Head of caudate nucleus (tissue), 42 donors: ENCODE measurements at regions not wholly inside any gene's neighbourhood (a gene's known extent, or its start where the extent isn't known, plus 50 kb on each side); places are given as distances from the start of the nearest gene placed in this dataset.
A peak's percentile ranks its signal among the peaks of the same experiment; 100 is the strongest.
"Not testable (repeated sequence)": the region's sequence is repeated elsewhere in the genome, so short reads cannot be mapped to it uniquely, and the experiment has no call there.

ENCODE experiments used
- DNase-seq, 42 donors: peaks; one replicate each; pipeline versions ENCODE4 v3.0.0 to v3.0.0-alpha.2; 2020 to 2021; ENCODE audit warnings: mixed read lengths in 7 of 42
- intact Hi-C: fragments of 100-400 bp; cut with DNase I; formaldehyde crosslinking; loops from one replicate; pipeline ENCODE4 v1.15.0; 2022

DNA sequence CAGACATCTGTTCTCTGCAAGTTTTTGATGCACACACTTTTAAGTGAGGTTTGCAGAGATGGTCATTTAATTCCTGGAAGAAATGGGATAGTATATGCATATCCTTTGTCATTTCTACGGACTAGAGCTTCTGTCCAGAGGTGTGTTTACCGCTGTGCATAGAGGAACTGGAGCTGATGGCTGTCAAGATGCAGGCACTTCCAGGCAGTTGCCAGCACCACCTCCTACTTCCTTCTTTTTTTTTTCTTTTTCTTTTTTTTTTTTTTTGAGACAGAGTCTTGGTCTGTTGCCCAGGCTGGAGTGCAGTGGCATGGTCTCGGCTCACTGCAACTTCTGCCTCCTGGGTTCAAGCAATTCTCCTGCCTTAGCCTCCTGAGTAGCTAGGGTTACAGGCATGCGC lies 468.7 kb downstream of the DIRAS2 start:
- intact Hi-C loops, DNase-seq: not testable (repeated sequence)

DNA sequence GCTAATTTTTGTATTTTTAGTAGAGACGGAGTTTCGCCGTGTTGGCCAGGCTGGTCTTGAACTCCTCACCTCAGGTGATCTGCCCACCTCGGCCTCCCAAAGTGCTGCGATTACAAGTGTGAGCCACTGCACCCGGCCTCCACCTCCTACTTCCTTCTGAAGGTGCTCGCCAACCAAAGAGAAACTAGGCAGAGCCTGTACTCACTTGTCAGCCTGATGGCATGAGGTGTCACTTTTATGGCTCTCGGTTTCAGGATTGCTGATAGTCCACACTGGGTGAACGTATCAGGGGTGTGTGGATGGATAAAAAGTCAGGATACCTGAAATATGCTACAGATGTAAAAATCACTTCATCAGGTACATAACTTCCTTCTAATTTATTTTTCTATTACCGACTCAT lies 468.3 kb downstream of the DIRAS2 start:
- DNase-seq, intact Hi-C loops: not testable (repeated sequence)

DNA sequence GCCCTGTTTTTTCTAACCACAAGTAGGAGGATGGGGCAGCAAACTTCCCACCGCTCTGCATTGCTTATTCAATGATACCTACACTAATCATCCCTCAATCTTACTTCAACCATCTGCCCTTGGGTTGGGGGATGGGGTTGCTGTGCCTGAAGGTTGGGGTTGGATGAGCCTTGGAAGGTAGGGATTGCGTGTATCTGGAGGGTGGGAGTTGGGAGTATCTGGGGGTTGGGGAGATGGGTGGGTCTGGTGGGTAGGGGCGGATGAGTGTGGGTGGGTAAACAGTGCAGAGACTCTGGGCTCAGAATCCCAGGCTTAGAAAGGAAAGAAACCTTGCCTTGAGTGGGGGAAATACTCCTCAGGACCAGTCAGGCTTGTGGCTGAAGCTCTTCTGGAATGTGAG lies 467.4 kb downstream of the DIRAS2 start:
- intact Hi-C loops = no loop called here
- DNase-seq = no peak

DNA sequence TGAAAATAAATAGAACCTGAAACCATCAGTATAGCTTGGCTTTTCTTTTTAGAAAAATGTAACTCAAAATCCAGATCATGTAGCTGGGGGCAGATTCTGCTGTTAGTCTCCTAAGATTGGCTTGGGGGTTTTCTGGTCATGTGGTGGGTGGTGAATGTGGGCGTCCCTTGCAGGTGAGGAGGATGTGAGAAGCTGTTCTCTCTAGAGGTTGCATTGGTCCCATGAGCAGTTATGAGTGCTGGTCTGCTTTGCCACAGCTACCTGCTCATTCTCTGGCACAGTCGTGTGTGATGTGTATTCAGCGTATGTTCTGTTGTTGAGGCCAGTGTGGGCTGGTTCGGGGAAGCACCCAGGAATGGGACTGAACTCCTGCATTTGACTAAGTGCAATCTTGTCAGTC lies 466.8 kb downstream of the DIRAS2 start:
- intact Hi-C loops = no loop called here

GRCh38 chr9:90176901-90177300 lies 465.7 kb downstream of the DIRAS2 start:
- DNase-seq = no peak
- intact Hi-C loops = no loop called here

More for the DNA sequence above, 466.8 kb downstream of the DIRAS2 start:
- DNase-seq = no peak

DNA sequence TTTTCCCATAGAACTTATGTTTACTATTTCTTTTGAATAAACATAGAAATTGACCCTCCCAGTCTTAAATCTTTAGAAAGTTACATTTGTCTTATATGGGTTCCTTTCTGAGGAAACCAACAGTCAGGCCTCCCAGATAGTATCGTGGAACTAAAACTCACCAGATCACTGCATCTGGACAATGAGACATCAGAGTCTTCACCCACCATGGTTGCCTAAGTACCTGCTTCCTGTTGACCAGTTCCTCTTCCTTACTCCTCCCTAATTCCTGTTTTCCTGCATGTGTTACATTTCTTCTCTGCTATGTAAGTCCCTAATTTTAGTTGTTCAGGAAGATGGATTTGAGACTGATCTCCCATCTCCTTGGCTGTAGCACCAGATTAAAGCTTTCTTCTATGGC lies 462.2 kb downstream of the DIRAS2 start:
- no peak for DNase-seq
- intact Hi-C loops = no loop called here

GRCh38 chr9:90188656-90189055 lies 454.0 kb downstream of the DIRAS2 start:
- no peak for DNase-seq
- intact Hi-C loops = no loop called here

DNA sequence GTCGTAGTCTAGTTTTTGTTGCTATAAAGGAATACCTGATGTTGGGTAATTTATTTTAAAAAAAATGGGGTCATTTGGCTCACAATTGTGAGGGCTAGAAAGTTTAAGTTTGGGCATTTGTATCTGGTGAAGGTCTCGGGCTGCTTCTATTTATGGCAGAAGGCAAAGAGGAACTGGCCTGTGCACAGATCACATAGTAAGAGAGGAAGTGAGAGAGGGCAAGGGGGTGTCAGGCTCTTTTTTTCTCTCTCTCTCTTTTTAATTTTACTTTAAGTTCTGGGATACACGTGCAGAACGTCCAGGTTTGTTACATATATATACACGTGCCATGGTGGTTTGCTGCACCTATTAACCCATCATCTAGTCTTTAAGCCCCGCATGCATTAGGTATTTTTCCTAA lies 453.3 kb downstream of the DIRAS2 start:
- intact Hi-C loops = no loop called here
- peak in 3 of 42 donors; percentile 7 to 10 (median 9) for DNase-seq

DNA sequence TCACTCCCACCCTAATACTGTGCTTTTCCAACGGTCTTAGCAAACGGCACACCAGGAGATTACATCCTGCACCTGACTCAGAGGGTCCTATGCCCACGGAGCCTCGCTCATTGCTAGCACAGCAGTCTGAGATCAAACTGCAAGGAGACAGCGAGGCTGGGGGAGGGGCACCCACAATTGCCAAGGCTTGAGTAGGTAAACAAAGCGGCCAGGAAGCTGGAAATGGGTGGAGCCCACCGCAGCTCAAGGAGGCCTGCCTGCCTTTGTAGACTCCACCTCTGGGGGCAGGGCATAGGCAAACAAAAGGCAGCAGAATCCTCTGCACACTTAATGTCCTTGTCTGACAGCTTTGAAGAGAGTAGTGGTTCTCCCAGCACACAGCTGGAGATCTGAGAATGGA lies 450.2 kb downstream of the DIRAS2 start:
- DNase-seq, intact Hi-C loops: not testable (repeated sequence)

DNA sequence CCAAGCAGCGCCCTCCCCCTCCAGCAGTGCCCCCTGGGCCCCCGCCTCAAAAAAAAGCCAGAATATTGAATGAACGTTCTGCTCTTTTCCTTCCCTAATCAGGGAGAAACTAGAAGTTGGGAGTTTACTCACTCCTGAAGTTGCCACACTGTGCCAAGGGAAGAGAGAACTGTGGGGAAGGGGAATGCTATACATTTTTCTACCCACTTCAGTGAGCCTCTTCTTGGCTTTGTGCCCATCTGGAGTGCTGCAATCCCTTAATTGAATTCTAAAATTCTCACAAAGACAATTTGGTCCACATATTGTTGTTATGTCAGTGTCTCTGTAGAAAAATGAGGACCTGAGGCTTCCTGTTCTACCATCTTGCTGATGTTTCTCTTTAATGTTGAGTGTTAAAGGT lies 443.7 kb downstream of the DIRAS2 start:
- intact Hi-C loops = no loop called here
- DNase-seq = no peak

DNA sequence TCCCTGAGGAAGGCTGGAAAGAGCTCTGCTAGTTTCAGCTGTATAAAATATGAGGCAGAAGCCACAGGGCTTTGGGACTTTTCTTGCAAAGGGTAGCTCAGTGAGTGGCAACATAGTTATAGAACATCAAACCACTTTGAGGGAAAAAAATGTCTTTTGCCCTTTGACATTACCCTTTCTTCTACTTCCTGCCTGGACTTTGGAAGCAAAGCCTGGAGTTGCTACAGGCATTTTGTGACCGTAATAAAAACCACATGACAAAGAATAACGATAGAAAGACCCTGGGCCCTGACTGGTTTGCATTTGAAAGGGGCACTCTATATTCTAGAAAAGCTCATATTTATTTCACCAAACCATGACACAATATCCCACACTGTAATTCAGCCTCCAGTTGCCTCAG lies 440.9 kb downstream of the DIRAS2 start:
- no peak for DNase-seq

GRCh38 chr9:90204128-90204831 lies 438.3 kb downstream of the DIRAS2 start:
- intact Hi-C loops = no loop called here

More for the DNA sequence above, 440.9 kb downstream of the DIRAS2 start:
- intact Hi-C loops = no loop called here

GRCh38 chr9:90213045-90213444 lies 429.6 kb downstream of the DIRAS2 start:
- intact Hi-C loops = not testable (repeated sequence)
- DNase-seq = peak in 22 of 42 donors; percentile 3 to 42 (median 20)

More at GRCh38 chr9:90204128-90204831, 438.3 kb downstream of the DIRAS2 start:
- DNase-seq = no peak

DNA sequence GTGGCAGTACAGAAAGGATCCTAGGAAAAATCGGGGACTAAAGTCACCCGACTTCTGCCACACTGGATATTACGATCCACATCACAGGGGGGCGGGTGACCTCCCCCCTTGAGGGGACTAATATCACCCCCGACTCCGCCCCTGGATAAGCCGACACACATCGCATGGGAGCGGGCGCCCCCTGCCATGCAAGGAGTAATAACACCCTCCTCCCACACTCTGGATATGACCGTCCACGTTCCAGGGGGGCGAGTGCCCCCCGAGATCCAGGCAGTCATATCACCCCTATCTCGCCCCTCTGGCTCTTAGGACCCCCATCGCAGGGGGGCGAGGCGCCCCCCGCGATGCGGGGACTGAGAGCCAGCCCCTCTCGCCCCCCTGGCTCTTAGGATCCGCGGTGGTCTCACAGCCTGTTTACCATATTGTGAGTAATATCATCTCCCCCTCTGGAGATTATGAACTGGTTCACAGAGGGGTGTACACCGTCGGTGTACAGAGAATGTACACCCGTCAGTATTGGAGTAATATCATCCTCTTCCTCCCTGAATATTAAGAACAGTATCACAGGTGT lies 423.0 kb downstream of the DIRAS2 start:
- DNase-seq = peak in 9 of 42 donors; percentile 4 to 50 (median 21)
- intact Hi-C loops = loop anchor here (10.0 kb wide), 1 partner anchor 535 kb away; no protein-coding TSS in a partner anchor

DNA sequence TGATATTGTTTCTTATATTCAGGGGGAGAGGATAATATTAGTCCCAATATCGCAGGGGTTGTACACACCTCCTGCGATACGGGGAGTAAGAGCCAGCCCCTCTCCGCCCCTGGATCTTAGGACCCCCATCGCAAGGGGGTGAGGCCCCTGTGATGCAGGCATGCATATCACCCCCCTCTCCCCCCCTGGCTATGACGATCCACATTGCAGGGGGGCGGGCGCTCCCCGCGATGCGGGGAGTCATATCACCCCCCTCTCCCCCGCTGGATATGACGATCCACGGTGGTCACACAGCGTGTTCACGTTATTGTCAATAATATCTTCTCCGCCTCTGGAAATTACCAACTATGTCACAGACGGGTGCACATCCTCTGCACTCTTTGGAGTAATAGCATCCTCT lies 420.7 kb downstream of the DIRAS2 start:
- DNase-seq = not testable (repeated sequence)
- intact Hi-C loops = loop anchor here (10.0 kb wide), 1 partner anchor 533 kb away; no protein-coding TSS in a partner anchor

DNA sequence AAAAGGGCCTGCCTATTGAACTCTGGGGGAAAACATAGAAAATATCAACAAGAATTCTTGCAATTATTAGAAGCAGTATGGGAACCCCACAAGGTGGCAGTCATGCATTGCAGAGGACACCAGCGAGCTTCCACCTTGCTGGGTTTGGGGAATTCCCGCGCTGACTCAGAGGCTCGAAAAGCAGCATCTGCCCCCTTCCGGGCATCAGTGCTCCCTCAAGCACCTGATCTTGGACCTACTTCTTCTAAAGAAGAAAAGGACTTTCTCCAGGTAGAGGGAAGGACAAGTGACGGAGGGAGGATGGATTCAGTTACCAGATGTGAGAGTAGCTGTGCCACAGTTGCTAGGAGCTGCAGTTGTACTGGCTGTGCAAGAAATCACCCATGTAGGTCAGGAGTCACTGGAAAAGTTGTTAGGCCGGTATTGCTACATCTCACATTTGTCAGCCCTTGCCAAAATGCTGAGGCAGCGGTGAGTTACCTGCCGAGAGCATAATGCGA lies 415.7 kb downstream of the DIRAS2 start:
- peak in 41 of 42 donors; percentile 30 to 80 (median 66) for DNase-seq
- intact Hi-C loops = loop anchor here (10.0 kb wide), 1 partner anchor 528 kb away; no protein-coding TSS in a partner anchor

- DNase-seq, intact Hi-C loops: not testable (repeated sequence)
Measured at GRCh38 chr9:90233081-90233480, 409.5 kb downstream of the DIRAS2 start.

DNA sequence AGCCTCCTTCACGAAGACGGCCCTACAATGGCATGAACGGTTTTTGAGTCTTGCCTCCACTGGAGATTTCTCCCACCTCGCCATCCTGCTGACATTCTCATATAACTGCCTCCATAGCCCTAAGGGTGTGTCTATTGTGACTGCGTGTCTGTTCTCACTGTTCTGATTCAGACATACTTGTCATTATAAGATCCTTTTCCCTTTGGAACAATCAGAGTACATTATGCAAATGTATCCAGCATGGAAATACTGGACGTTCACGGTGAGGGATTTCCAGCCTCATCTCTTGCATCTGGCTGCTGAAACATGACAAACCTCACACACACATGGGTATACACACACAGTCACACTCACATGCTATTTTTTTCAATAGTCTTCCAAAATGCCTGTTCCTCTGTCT lies 402.1 kb downstream of the DIRAS2 start:
- no peak for DNase-seq
- intact Hi-C loops = no loop called here

DNA sequence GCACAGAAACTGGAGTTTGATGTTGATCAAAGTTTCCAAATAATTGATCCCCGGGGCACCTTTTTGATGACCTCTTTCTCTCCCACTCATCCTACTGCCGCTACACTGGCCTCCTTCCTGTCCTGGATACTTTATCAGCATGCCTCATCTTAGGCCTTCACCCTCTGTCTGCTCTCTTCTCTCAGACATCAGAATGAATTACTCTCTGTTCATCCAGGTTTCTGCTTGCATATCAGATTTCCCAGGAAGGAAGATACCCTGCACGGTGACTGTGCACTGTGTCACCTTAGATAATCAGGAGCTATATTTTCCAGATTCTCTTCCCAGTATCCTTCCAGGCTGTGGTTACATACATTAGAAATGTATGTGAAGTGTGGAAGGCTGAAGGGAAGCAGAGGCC lies 397.0 kb downstream of the DIRAS2 start:
- intact Hi-C loops = no loop called here
- DNase-seq = no peak

DNA sequence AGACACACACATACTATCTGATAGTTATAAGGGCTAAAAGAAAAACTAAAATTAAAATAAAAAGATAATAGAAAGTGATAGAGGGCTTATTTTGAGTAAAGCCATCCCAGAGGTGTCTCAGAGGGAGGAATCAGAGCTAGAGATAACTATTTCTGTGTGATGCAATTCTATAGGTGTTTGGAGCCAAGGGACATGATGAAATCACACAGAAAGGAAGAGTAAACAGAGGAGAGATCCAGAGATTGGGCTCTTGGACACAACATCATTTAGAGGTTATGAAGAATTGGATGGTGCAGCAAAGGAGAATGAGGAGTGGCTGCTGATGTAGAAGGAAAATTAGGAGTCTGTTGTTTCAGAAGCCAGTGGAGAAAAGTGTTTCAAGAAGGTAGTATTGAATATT lies 393.5 kb downstream of the DIRAS2 start:
- intact Hi-C loops = no loop called here
- no peak for DNase-seq

DNA sequence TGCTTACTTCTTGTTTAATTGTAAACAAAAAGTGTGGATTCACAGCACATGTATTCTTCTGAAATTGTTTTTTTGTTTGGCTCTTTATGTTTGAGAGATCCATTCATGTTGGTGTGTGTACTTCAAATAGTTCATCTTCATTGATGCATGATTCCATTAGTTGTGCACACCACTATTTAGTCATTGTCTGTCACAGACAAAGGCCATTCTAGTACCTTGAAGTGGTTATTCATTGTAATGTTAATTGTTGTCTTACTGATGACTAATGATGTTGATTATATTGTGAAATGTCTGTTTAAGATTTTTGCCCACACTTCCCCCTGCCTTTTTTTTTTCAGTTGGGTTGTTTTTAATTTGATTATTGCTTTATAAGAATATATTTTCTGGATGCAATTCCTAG lies 391.3 kb downstream of the DIRAS2 start:
- DNase-seq = no peak
- intact Hi-C loops = no loop called here
